ENCODE measurements at regions not wholly inside any gene's neighbourhood (a gene's known extent, or its start where the extent isn't known, plus 50 kb on each side); places are given as distances from the start of the nearest gene placed in this dataset.

- H3K36me3 ChIP-seq (ENCODE audit: control insufficient read depth in 2 of 2, extremely low read depth in 1 of 2, insufficient read depth in 2 of 2, low read length in 2 of 2) = no peaks in the 10 kb centered on the region
- no peaks in the 10 kb centered on the region for H3K79me2 ChIP-seq (ENCODE audit: control insufficient read depth, insufficient read depth, low read length)
- H3K4me3 ChIP-seq (ENCODE audit: control insufficient read depth in 2 of 3, extremely low read depth in 1 of 3, insufficient read depth in 2 of 3, low read depth in 1 of 3, low read length in 3 of 3) = no peak overlapping the region
- H3K4me2 ChIP-seq (ENCODE audit: control insufficient read depth, extremely low read depth, insufficient read depth, low read depth, low read length) = no peak overlapping the region
- no peaks in the 10 kb centered on the region for H3K9me1 ChIP-seq (ENCODE audit: control insufficient read depth, extremely low read depth, insufficient read depth, low read length)
- no peaks in the 10 kb centered on the region for H3K27me3 ChIP-seq (ENCODE audit: control insufficient read depth, extremely low read depth, insufficient read depth, low read length)
- DNase-seq (ENCODE audit: low read depth, low spot score) = no peak
- H3K9ac ChIP-seq (ENCODE audit: control insufficient read depth, extremely low read depth, insufficient read depth, low read length) = no peak overlapping the region
- no peaks in the 10 kb centered on the region for H4K20me1 ChIP-seq (ENCODE audit: control insufficient read depth, extremely low read depth, insufficient read depth, low read length)
- H3K27ac ChIP-seq (ENCODE audit: control insufficient read depth, insufficient read depth, low read length) = no peak overlapping the region
- TF ChIP-seq CTCF (optimal IDR thresholded peaks at IDR 0.05 in 1 of 3, IDR thresholded peaks at IDR 0.05 in 1 of 3, conservative IDR thresholded peaks at IDR 0.05 in 1 of 3; ENCODE audit: extremely low read depth in 1 of 3, insufficient read depth in 2 of 3, low read length in 3 of 3) (no peak), EZH2 (IDR thresholded peaks at IDR 0.05; ENCODE audit: low read length) (no peak)
- no peak overlapping the region for H2AFZ ChIP-seq (ENCODE audit: control insufficient read depth, low read length)
- H3K9me3 ChIP-seq (ENCODE audit: control insufficient read depth, low read depth, low read length) = no peaks in the 10 kb centered on the region
- dilution Hi-C loops (cut with MboI; ENCODE audit: extremely low pct_ligation_motif_present, low sequenced_read_pairs) = no loop called here
- peaks cover 44% of the 10 kb centered on the region for H3K4me1 ChIP-seq (ENCODE audit: control insufficient read depth, extremely low read depth, insufficient read depth, low read length)
- FAIRE-seq = no peak
Measured at GRCh38 chr10:21401196-21401595, 124.3 kb downstream of the SKIDA1 start.

- Histone ChIP-seq H3K9me3 (ENCODE audit: control insufficient read depth, low read depth, low read length) (no peaks in the 10 kb centered on the region), H3K4me1 (ENCODE audit: control insufficient read depth, extremely low read depth, insufficient read depth, low read length) (peaks cover 42% of the 10 kb centered on the region), H3K9ac (ENCODE audit: control insufficient read depth, extremely low read depth, insufficient read depth, low read length) (peak overlapping the region; percentile 46), H2AFZ (ENCODE audit: control insufficient read depth, low read length) (no peak overlapping the region), H3K4me2 (ENCODE audit: control insufficient read depth, extremely low read depth, insufficient read depth, low read depth, low read length) (peak overlapping the region; percentile 74), H3K27ac (ENCODE audit: control insufficient read depth, insufficient read depth, low read length) (peak overlapping the region; percentile 84), H3K79me2 (ENCODE audit: control insufficient read depth, insufficient read depth, low read length) (no peaks in the 10 kb centered on the region), H4K20me1 (ENCODE audit: control insufficient read depth, extremely low read depth, insufficient read depth, low read length) (no peaks in the 10 kb centered on the region), H3K9me1 (ENCODE audit: control insufficient read depth, extremely low read depth, insufficient read depth, low read length) (no peaks in the 10 kb centered on the region), H3K27me3 (ENCODE audit: control insufficient read depth, extremely low read depth, insufficient read depth, low read length) (no peaks in the 10 kb centered on the region), H3K36me3 (ENCODE audit: control insufficient read depth in 2 of 2, extremely low read depth in 1 of 2, insufficient read depth in 2 of 2, low read length in 2 of 2) (no peaks in the 10 kb centered on the region), H3K4me3 (ENCODE audit: control insufficient read depth in 2 of 3, extremely low read depth in 1 of 3, insufficient read depth in 2 of 3, low read depth in 1 of 3, low read length in 3 of 3) (peak overlapping the region in 1 of 3 experiments; percentile 37)
- FAIRE-seq (peak; percentile 91), DNase-seq (ENCODE audit: low read depth, low spot score) (peak; percentile 62)
- no peak for TF ChIP-seq EZH2 (IDR thresholded peaks at IDR 0.05; ENCODE audit: low read length)
- TF ChIP-seq CTCF (optimal IDR thresholded peaks at IDR 0.05 in 1 of 3, IDR thresholded peaks at IDR 0.05 in 1 of 3, conservative IDR thresholded peaks at IDR 0.05 in 1 of 3; ENCODE audit: extremely low read depth in 1 of 3, insufficient read depth in 2 of 3, low read length in 3 of 3) = no peak
- dilution Hi-C loops (cut with MboI; ENCODE audit: extremely low pct_ligation_motif_present, low sequenced_read_pairs) = no loop called here
Measured at GRCh38 chr10:21399392-21400035, 126.0 kb downstream of the SKIDA1 start.

Measured in keratinocyte (primary cell).